ENCODE measurements at regions not wholly inside any gene's neighbourhood (a gene's known extent, or its start where the extent isn't known, plus 50 kb on each side); places are given as distances from the start of the nearest gene placed in this dataset.
"Not testable (repeated sequence)": the region's sequence is repeated elsewhere in the genome, so short reads cannot be mapped to it uniquely, and the experiment has no call there.

- DNase-seq (ENCODE audit: low read depth): no peak
Measured at GRCh38 chr2:65952966-65953761, 481.8 kb upstream of the MEIS1 start.

- no peak for DNase-seq (ENCODE audit: low read depth)
Measured at GRCh38 chr2:65944213-65944612, 490.7 kb upstream of the MEIS1 start.

DNA sequence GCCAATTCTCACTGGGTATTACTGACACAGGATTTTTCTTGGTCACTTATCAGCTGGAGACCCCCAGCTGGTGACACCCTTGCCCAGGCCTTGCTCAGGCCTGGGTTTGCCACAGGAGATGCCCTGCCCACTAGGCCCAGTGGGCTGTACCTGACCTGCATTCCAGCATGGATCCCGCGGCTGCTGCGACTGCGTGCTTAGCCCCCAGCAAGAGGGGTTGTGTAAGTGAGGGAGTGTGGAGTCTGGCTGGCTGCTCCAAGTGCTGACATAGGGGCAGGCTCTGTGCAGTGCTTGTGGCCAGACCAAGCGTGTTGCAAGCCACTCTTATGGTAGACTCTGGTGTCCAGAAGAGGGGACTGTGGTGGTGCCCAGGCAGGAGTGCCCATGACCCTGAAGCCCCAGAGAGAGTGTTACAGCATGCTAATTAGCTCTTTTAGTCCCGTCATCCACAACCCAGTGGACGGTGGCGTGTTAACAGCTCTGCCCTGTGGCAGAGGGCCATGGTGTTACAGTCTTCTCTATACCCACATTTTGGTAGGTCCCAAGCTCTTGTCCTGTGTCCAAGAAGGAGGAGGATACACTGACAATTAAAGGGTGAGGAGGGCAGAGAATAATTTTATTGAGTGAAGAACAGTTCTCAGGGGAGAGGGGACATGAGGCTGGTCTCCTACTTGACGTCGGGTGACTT lies 491.7 kb upstream of the MEIS1 start:
- no peak for DNase-seq (ENCODE audit: low read depth)

GRCh38 chr2:65940856-65941255 lies 494.1 kb upstream of the MEIS1 start:
- no peak for DNase-seq (ENCODE audit: low read depth)

GRCh38 chr2:65939687-65940086 lies 495.2 kb upstream of the MEIS1 start:
- no peak for DNase-seq (ENCODE audit: low read depth)

DNA sequence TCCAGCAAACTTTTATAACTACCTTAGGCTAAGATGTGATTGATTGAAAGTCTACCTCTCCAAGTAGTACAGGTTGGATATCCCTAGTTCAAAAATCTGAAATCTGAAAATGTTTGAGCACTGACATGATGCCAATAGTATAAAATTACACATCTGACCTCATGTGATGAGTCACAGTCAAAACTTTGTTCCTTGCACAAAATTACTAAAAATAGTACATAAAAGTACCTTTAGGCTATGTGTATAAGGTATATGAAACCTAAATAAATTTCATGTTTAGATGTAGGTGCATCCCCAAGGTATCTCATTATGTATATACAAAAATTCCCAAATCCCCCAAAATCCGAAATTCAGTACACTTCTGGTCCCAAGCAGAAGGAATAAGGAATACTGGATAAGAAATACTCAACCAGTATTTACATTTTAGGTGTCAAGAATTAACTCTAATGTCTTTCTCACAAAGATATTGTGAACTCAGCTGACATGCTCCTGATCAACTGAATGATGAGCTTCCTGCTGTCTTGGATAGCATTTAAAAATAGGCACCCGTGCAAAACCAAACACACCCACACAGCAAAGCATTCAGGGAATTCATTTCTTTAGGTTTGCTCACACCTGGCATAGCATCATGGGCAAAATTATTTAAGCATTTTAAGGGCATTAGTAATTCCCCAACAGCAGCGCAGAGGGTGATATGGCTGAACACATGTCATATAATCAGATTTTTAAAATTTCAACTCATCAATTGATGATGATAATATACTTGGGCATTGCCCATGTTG lies 497.4 kb upstream of the MEIS1 start:
- no peak for DNase-seq (ENCODE audit: low read depth)

DNA sequence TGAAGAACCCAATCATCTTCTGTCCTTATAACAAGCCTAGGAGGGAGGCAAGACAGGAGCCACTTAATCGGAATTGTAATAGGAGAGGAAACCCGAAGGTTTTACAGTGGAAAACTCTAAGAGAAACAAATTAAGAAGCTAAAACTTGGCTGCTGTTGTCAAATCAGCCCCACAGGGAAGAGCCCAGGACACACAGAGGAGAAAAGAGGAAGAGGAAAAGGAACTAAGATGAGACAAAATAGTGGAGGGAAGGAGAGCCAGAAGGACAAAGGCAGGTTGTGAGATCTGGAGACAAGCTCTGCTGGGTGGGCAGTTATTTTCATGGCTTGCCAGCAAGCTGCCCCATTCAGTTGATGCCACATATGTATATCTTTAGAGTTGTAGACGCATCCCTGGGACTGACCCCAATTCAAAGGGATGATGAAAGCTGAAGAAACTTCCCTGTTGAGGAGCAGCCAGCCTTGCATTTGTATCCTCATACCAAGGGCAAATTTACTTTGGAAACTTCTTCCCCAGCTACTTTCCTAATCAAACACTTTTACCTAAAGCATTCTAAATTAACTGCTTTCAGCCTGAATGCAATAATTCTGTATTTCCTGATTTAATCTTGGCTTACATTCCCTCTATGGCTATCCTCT lies 499.8 kb upstream of the MEIS1 start:
- no peak for DNase-seq (ENCODE audit: low read depth)

DNA sequence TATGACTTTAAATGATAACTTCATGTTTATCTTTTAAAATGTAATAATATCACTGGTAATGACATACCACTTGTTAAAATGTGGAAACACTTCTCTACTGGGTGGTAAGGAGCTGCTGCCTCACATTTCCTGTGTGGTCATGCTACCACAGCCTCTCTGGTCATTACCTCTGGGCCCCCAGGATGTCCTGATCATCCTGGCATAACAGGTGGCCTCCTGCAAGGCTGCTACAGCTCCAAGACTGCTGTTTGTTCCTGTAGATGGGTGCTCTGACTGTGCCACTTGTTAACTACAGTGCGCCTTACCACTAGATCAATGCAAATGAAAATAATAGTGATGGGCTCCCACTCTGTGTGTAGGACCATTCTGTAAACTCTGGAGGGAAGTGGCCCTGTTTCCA lies 500.2 kb upstream of the SPRED2 start:
- no peak for DNase-seq (ENCODE audit: low read depth)

DNA sequence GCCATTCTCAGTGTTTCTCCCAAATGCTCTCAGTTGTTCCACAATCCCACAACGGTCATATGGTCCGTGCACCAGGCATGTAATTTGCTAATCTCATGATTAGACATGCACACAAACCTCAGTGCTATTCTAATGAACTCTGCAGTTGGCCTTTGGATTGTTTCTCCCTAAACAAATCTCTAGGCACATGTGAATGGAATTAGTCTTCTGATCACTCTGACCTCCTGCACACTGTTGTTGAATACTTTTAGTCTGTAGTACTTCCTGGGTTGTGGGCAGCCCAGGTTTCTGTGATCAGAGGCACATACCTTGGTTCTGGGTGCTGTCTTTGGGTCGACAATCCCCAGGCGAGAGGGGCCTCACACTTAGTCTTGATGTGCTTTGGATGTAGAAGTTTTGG lies 498.7 kb upstream of the SPRED2 start:
- DNase-seq (ENCODE audit: low read depth): no peak

- DNase-seq (ENCODE audit: low read depth): no peak
Measured at GRCh38 chr2:65930259-65930658, 497.9 kb upstream of the SPRED2 start.

DNA sequence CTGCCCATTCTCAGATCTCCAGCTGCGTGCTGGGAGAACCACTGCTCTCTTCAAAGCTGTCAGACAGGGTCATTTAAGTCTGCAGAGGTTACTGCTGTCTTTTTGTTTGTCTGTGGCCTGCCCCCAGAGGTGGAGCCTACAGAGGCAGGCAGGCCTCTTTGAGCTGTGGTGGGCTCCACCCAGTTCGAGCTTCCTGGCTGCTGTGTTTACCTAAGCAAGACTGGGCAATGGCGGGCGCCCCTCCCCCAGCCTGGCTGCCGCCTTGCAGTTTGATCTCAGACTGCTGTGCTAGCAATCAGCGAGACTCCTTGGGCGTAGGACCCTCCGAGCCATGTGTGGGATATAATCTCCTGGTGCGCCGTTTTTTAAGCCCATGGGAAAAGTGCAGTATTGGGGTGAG lies 497.3 kb upstream of the SPRED2 start:
- not testable (repeated sequence) for DNase-seq (ENCODE audit: low read depth)

GRCh38 chr2:65922794-65923193 lies 490.4 kb upstream of the SPRED2 start:
- DNase-seq (ENCODE audit: low read depth): no peak

DNA sequence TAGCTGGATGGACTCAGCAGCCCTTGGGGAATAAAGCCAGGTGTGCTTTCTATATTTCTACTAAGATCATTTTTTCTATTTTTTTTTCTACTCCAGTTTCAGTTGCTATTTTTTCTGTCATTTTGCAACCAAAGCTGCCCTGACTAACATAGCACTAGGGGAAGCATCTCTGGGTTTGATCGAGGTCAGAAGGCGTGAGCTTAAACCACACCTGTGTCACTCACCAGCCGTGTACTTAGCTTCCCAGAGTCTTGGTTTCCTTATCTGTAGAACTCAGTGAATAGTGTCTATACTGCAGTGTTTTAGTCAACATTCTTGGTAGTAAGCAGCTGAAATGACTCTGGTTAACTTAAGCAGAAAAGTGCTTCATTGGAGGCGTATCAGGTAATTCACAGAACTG lies 489.6 kb upstream of the SPRED2 start:
- DNase-seq (ENCODE audit: low read depth): no peak

DNA sequence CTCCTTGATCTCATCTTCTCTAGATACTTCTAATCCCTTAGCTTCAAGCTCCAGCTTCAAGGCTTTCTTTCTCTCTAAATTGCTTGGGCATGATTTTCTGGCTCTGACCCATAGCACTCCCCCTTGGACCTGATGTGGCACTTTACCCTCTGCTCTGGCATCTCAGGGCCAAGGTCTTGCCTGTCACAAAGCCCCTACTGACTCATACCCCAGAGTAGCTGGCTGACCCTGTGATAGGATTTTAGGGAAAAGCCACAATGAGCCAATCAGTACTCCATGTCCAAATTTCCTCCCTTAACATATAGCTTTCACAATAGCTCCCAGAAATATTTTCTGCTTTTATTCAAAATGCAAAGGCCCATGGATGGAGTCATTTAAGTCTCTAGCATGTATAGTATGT lies 488.7 kb upstream of the SPRED2 start:
- DNase-seq (ENCODE audit: low read depth): no peak

- DNase-seq (ENCODE audit: low read depth): no peak
Measured at GRCh38 chr2:65920659-65921058, 488.3 kb upstream of the SPRED2 start.

DNA sequence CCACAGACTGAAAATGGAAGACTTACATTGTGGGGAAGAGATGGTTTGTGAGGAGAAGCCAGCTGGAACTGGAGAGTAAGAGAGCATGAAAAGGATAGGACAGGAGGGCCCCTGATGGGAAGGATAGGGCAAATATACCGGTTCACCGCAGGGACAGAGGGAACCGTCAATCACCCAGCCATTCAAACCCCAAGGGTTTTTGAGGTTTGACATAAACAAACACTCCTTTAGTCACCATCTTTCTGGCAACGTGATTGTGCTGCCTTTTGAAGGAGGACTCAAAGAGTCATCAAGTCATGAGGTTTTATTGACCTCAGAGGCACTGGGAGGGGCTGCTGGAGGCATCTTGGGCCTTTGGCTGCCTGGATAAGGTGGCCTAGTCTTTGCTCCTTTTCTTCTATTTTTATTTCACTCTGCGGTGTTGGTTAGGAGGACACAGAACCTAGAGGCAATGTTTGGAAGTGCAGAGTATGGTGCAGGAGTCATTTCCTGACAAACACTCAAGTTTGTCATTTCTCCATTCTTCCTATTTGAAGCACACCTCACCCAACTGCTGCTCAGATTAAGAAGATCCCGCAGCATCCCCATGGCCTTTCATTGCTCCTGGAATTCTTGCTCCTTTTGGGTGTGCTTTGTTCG lies 487.3 kb upstream of the SPRED2 start:
- no peak for DNase-seq (ENCODE audit: low read depth)

DNA sequence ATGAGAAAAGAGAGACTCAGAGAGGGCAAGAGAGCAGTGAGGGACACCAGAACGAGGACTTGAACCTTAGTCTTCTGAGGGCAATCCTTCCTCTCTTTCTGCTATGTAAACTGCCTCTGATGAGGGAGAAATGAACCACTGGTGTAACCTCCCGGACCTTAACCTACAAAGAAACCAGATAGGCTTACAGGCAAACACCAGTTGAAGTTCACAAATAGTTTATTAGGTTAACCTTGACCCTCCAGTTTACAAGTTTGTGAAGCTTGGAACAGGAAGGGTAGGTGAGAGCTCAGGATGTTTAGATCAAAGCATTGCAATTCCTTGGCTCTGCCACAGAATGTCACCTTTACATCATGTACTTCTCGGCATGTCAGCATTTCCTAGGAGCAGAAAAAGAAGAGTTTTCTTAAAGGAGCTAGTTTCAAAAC lies 486.4 kb upstream of the SPRED2 start:
- DNase-seq (ENCODE audit: low read depth): no peak

- no peak for DNase-seq (ENCODE audit: low read depth)
Measured at GRCh38 chr2:65917986-65918385, 485.6 kb upstream of the SPRED2 start.

GRCh38 chr2:65916785-65917295 lies 484.4 kb upstream of the SPRED2 start:
- DNase-seq (ENCODE audit: low read depth): no peak

DNA sequence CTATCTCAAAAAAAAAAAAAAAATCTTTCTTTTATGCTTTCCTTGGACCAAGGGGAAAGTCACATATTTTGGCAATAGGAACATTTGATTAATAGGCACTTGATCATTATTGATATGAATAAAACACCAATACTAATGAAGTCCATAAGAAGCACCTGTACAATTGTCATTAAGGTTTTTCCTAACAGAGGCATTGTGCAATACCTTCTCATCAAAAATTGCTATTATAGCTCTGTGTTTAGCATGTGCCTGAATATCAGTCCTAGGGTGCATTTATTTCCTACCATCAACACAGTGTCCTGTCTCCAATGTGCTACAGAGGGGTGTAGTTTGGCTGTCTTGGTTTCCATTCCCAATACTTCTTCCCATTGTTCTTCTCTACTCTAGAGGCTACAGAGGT lies 483.8 kb upstream of the SPRED2 start:
- no peak for DNase-seq (ENCODE audit: low read depth)

DNA sequence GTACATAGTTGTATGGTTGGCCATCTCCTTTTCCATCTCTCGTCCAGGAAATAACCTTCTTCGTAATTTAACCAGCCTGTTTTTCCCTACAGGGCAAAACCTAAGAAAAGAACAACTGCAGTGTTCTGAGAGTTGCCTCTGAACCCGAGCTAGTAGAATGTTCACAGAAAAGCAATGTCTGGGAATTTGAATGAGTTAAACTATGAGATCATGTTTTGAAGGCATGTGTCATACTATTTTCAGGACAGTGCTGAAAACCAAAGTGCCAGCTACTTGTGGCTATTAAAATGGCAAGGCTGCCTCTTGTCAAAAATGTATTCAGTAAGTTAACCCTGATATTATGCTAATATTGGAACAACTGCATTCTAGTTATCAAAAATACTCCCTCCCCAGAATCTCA lies 482.9 kb upstream of the SPRED2 start:
- no peak for DNase-seq (ENCODE audit: low read depth)
